Neural progenitor cell (in vitro differentiated cells): ENCODE measurements at regions not wholly inside any gene's neighbourhood (a gene's known extent, or its start where the extent isn't known, plus 50 kb on each side); places are given as distances from the start of the nearest gene placed in this dataset.

Source experiments
- DNase-seq: peaks from one replicate; pipeline ENCODE4 v3.0.0-alpha.2; 2016; ENCODE audit warnings: low spot score
- H2AFZ ChIP-seq: fragments of 200-600 bp; sonication (generic); replicated peaks from 2 replicates; pipeline ENCODE4 v1.6.1; 2016; ENCODE audit warnings: antibody characterized with exemption
- H3F3A ChIP-seq: fragments of 200-600 bp; sonication (generic); 2 replicates; pipeline ENCODE4 v1.6.1; 2016; ENCODE audit warnings: antibody characterized with exemption, low read depth
- H3K27ac ChIP-seq: fragments of 200-600 bp; sonication (generic); 2 replicates; pipeline ENCODE4 v1.5.1; 2016; ENCODE audit warnings: mild to moderate bottlenecking
- H3K27me3 ChIP-seq: fragments of 200-600 bp; sonication (generic); 2 replicates; pipeline ENCODE4 v1.6.1; 2016; ENCODE audit warnings: mild to moderate bottlenecking, moderate library complexity
- H3K36me3 ChIP-seq: fragments of 200-600 bp; sonication (generic); 2 replicates; pipeline ENCODE4 v1.5.1; 2016
- H3K4me1 ChIP-seq: fragments of 200-600 bp; sonication (generic); 2 replicates; pipeline ENCODE4 v1.6.1; 2016; ENCODE audit warnings: mixed run types
- H3K4me2 ChIP-seq: fragments of 200-600 bp; sonication (generic); 2 replicates; pipeline ENCODE4 v1.6.1; 2016
- H3K4me3 ChIP-seq: fragments of 200-600 bp; sonication (generic); 2 replicates; pipeline ENCODE4 v1.5.1; 2016
- H3K79me2 ChIP-seq: fragments of 200-600 bp; sonication (generic); 2 replicates; pipeline ENCODE4 v1.6.1; 2016; ENCODE audit warnings: low read depth
- H3K9ac ChIP-seq: fragments of 200-600 bp; sonication (generic); 2 replicates; pipeline ENCODE4 v1.6.1; 2016
- H3K9me3 ChIP-seq: fragments of 200-600 bp; sonication (generic); 2 replicates; pipeline ENCODE4 v1.5.1; 2016; ENCODE audit warnings: low read depth
- H4K20me1 ChIP-seq: fragments of 200-600 bp; sonication (generic); 2 replicates; pipeline ENCODE4 v1.6.1; 2016; ENCODE audit warnings: low read depth
- H3K27ac Mint-ChIP-seq: 3 replicates; pipeline ENCODE4 v1.8.0; 2021; ENCODE audit warnings: mixed read lengths
- H3K27me3 Mint-ChIP-seq: 2 replicates; pipeline ENCODE4 v1.8.0; 2022; ENCODE audit warnings: low read depth, mild to moderate bottlenecking, inconsistent platforms, moderate library complexity, mixed read lengths; ENCODE audit not compliant: insufficient read depth
- H3K36me3 Mint-ChIP-seq: 3 replicates; pipeline ENCODE4 v1.8.0; 2021; ENCODE audit warnings: mixed read lengths
- H3K4me1 Mint-ChIP-seq: 3 replicates; pipeline ENCODE4 v1.8.0; 2021; ENCODE audit warnings: mixed read lengths
- H3K4me3 Mint-ChIP-seq: 3 replicates; pipeline ENCODE4 v1.8.0; 2021; ENCODE audit warnings: mild to moderate bottlenecking, moderate library complexity, mixed read lengths
- H3K9me3 Mint-ChIP-seq: 3 replicates; pipeline ENCODE4 v1.8.0; 2020; ENCODE audit warnings: mixed read lengths
- CTCF ChIP-seq: fragments of 200-600 bp; sonication (generic); IDR thresholded peaks from 2 replicates; pipeline ENCODE4 v1.5.1; 2017; ENCODE audit warnings: antibody characterized with exemption, mild to moderate bottlenecking
- EZH2 ChIP-seq: fragments of 200-600 bp; sonication (generic); IDR thresholded peaks from 2 replicates; pipeline ENCODE4 v1.6.1; 2017; ENCODE audit warnings: antibody characterized with exemption, mild to moderate bottlenecking, moderate library complexity
- EZH2phosphoT487 ChIP-seq: fragments of 200-600 bp; sonication (generic); IDR thresholded peaks from 2 replicates; pipeline ENCODE4 v1.6.1; 2017; ENCODE audit warnings: antibody characterized with exemption

- H3K27me3 ChIP-seq: no peaks in the 10 kb centered on the region
- Mint-ChIP-seq H3K27me3 (no peaks in the 10 kb centered on the region), H3K9me3 (peaks cover 5% of the 10 kb centered on the region), H3K4me3 (no peak overlapping the region), H3K36me3 (no peaks in the 10 kb centered on the region), H3K27ac (no peak overlapping the region), H3K4me1 (peaks cover 2% of the 10 kb centered on the region)
- H3K4me1 ChIP-seq: peaks cover 7% of the 10 kb centered on the region
- no peak overlapping the region for H3K4me2 ChIP-seq
- H3K9me3 ChIP-seq: no peaks in the 10 kb centered on the region
- H3K79me2 ChIP-seq: no peaks in the 10 kb centered on the region
- H4K20me1 ChIP-seq: no peaks in the 10 kb centered on the region
- no peaks in the 10 kb centered on the region for H3K36me3 ChIP-seq
- H3F3A ChIP-seq: no peaks in the 10 kb centered on the region
- no peak overlapping the region for H2AFZ ChIP-seq
- no peak overlapping the region for H3K9ac ChIP-seq
- TF ChIP-seq CTCF: no peak
- TF ChIP-seq EZH2phosphoT487: no peak
- no peak for TF ChIP-seq EZH2
- DNase-seq: no peak
- no peak overlapping the region for H3K4me3 ChIP-seq
- H3K27ac ChIP-seq: no peak overlapping the region
Measured at GRCh38 chr11:38191101-38191500, 1593.1 kb upstream of the RAG2 start.

- Histone ChIP-seq H3K79me2 (no peaks in the 10 kb centered on the region), H3K9ac (no peak overlapping the region), H3K4me2 (no peak overlapping the region), H3K27me3 (no peaks in the 10 kb centered on the region), H3K36me3 (no peaks in the 10 kb centered on the region), H3K4me1 (no peaks in the 10 kb centered on the region), H3F3A (no peaks in the 10 kb centered on the region), H3K4me3 (no peak overlapping the region), H4K20me1 (no peaks in the 10 kb centered on the region), H3K27ac (no peak overlapping the region), H2AFZ (no peak overlapping the region), H3K9me3 (no peaks in the 10 kb centered on the region)
- H3K36me3 Mint-ChIP-seq: no peaks in the 10 kb centered on the region
- no peaks in the 10 kb centered on the region for H3K9me3 Mint-ChIP-seq
- TF ChIP-seq CTCF: no peak
- TF ChIP-seq EZH2phosphoT487: no peak
- no peak for TF ChIP-seq EZH2
- H3K27me3 Mint-ChIP-seq: no peaks in the 10 kb centered on the region
- no peak for DNase-seq
- no peaks in the 10 kb centered on the region for H3K4me1 Mint-ChIP-seq
- H3K27ac Mint-ChIP-seq: no peak overlapping the region
- H3K4me3 Mint-ChIP-seq: no peak overlapping the region
Measured at GRCh38 chr11:38182126-38182866, 1584.3 kb upstream of the RAG2 start.

DNA sequence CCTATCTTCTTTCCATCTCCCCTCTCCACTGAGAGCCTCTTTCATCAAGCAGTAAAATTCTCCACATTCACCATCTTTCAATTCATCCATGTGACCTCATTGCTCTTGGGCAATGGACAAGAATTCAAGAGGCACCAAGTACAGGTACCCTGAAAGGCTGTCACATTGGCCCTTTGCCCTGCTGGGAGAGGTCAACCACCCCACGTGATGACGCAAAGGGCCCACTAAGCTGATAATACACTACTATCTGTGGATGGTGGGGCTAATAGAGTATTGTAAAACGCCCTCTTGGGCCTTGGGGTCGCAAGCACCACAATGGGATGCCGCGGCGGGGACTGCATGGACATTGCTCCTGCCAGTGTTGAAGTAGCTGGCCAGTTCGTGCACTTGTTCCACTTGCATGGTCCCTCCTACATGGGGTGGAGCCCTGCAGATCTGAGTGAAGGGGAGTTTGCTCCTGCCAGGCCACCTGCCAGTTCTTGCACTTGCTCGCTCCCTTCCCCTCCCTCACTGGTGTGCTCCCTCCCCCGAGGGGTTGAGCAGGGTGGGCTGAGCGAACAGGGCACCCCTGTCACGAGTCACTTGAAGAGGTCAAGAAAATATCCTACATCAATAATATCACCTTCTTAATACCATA lies 1578.8 kb upstream of the RAG2 start:
- H3K4me3 Mint-ChIP-seq: no peak overlapping the region
- DNase-seq: no peak
- Histone ChIP-seq H3F3A (no peaks in the 10 kb centered on the region), H4K20me1 (no peaks in the 10 kb centered on the region), H3K36me3 (no peaks in the 10 kb centered on the region), H3K4me2 (no peak overlapping the region), H3K79me2 (no peaks in the 10 kb centered on the region), H3K27me3 (no peaks in the 10 kb centered on the region), H3K4me1 (no peaks in the 10 kb centered on the region), H3K27ac (no peak overlapping the region), H3K9me3 (no peaks in the 10 kb centered on the region), H3K4me3 (no peak overlapping the region), H3K9ac (no peak overlapping the region), H2AFZ (no peak overlapping the region)
- TF ChIP-seq EZH2phosphoT487: no peak
- TF ChIP-seq CTCF: no peak
- TF ChIP-seq EZH2: no peak
- no peaks in the 10 kb centered on the region for H3K9me3 Mint-ChIP-seq
- H3K4me1 Mint-ChIP-seq: peaks cover 5% of the 10 kb centered on the region
- H3K27me3 Mint-ChIP-seq: no peaks in the 10 kb centered on the region
- no peaks in the 10 kb centered on the region for H3K36me3 Mint-ChIP-seq
- H3K27ac Mint-ChIP-seq: no peak overlapping the region
